ENCODE measurements at regions not wholly inside any gene's neighbourhood (a gene's known extent, or its start where the extent isn't known, plus 50 kb on each side); places are given as distances from the start of the nearest gene placed in this dataset.
"Not testable (repeated sequence)": the region's sequence is repeated elsewhere in the genome, so short reads cannot be mapped to it uniquely, and the experiment has no call there.

GRCh38 chr4:112951362-112952312 is 97.8 kb upstream of the ANK2 start:
- H3K4me3 Mint-ChIP-seq: no peak overlapping the region
- H3K27ac Mint-ChIP-seq: no peak overlapping the region
- no peak for DNase-seq (ENCODE audit: low spot score)
- no peaks in the 10 kb centered on the region for H3K27me3 Mint-ChIP-seq (ENCODE audit: insufficient read depth)
- intact Hi-C loops (cut with micrococcal nuclease): loop anchor here (1.0 to 5.0 kb wide), 2 partner anchors 318 to 624 kb away; no protein-coding TSS in a partner anchor
- H3K9me3 Mint-ChIP-seq: no peaks in the 10 kb centered on the region
- H3K4me1 Mint-ChIP-seq (ENCODE audit: low read depth): no peaks in the 10 kb centered on the region
- no peaks in the 10 kb centered on the region for H3K36me3 Mint-ChIP-seq (ENCODE audit: low read depth)

GRCh38 chr4:112952313-112952700 is 97.1 kb upstream of the ANK2 start:
- Mint-ChIP-seq H3K36me3 (ENCODE audit: low read depth) (no peaks in the 10 kb centered on the region), H3K4me1 (ENCODE audit: low read depth) (no peaks in the 10 kb centered on the region)
- intact Hi-C loops (cut with micrococcal nuclease): loop anchor here (5.0 kb wide), 1 partner anchor 625 kb away; no protein-coding TSS in a partner anchor

GRCh38 chr4:112953262-112953661 is 96.2 kb upstream of the ANK2 start:
- no peaks in the 10 kb centered on the region for H3K27me3 Mint-ChIP-seq (ENCODE audit: insufficient read depth)
- no peaks in the 10 kb centered on the region for H3K36me3 Mint-ChIP-seq (ENCODE audit: low read depth)
- intact Hi-C loops (cut with micrococcal nuclease): loop anchor here (5.0 kb wide), 1 partner anchor 626 kb away; no protein-coding TSS in a partner anchor
- no peak overlapping the region for H3K27ac Mint-ChIP-seq
- no peak overlapping the region for H3K4me3 Mint-ChIP-seq
- no peak for DNase-seq (ENCODE audit: low spot score)
- H3K9me3 Mint-ChIP-seq: no peaks in the 10 kb centered on the region
- H3K4me1 Mint-ChIP-seq (ENCODE audit: low read depth): no peaks in the 10 kb centered on the region

More at GRCh38 chr4:112952313-112952700, 97.1 kb upstream of the ANK2 start:
- Mint-ChIP-seq H3K27me3 (ENCODE audit: insufficient read depth) (no peaks in the 10 kb centered on the region), H3K9me3 (no peaks in the 10 kb centered on the region), H3K27ac (no peak overlapping the region), H3K4me3 (no peak overlapping the region)
- DNase-seq (ENCODE audit: low spot score): no peak

- H3K4me3 Mint-ChIP-seq: no peak overlapping the region
- DNase-seq (ENCODE audit: low spot score): no peak
- no peaks in the 10 kb centered on the region for H3K9me3 Mint-ChIP-seq
- no peaks in the 10 kb centered on the region for H3K27me3 Mint-ChIP-seq (ENCODE audit: insufficient read depth)
- H3K4me1 Mint-ChIP-seq (ENCODE audit: low read depth): no peaks in the 10 kb centered on the region
- H3K36me3 Mint-ChIP-seq (ENCODE audit: low read depth): no peaks in the 10 kb centered on the region
- intact Hi-C loops (cut with micrococcal nuclease): loop anchor here (5.0 kb wide), 1 partner anchor 627 kb away; no protein-coding TSS in a partner anchor
- no peak overlapping the region for H3K27ac Mint-ChIP-seq
Measured at GRCh38 chr4:112954286-112954685, 95.2 kb upstream of the ANK2 start.

GRCh38 chr4:112956484-112956896 is 93.0 kb upstream of the ANK2 start:
- DNase-seq (ENCODE audit: low spot score): no peak
- no peaks in the 10 kb centered on the region for H3K27me3 Mint-ChIP-seq (ENCODE audit: insufficient read depth)
- H3K36me3 Mint-ChIP-seq (ENCODE audit: low read depth): no peaks in the 10 kb centered on the region
- H3K9me3 Mint-ChIP-seq: no peaks in the 10 kb centered on the region
- no peak overlapping the region for H3K4me3 Mint-ChIP-seq
- H3K27ac Mint-ChIP-seq: no peak overlapping the region
- intact Hi-C loops (cut with micrococcal nuclease): no loop called here
- H3K4me1 Mint-ChIP-seq (ENCODE audit: low read depth): no peaks in the 10 kb centered on the region

- H3K27me3 Mint-ChIP-seq (ENCODE audit: insufficient read depth); H3K36me3 Mint-ChIP-seq (ENCODE audit: low read depth); H3K4me1 Mint-ChIP-seq (ENCODE audit: low read depth); H3K4me3 Mint-ChIP-seq; DNase-seq (ENCODE audit: low spot score); intact Hi-C loops (cut with micrococcal nuclease); H3K27ac Mint-ChIP-seq; H3K9me3 Mint-ChIP-seq: not testable (repeated sequence)
Measured at GRCh38 chr4:112957764-112958163, 91.7 kb upstream of the ANK2 start.

GRCh38 chr4:112966701-112967488 is 82.6 kb upstream of the ANK2 start:
- no peak for DNase-seq (ENCODE audit: low spot score)
- H3K4me3 Mint-ChIP-seq: no peak overlapping the region
- no peak overlapping the region for H3K27ac Mint-ChIP-seq
- no peaks in the 10 kb centered on the region for H3K27me3 Mint-ChIP-seq (ENCODE audit: insufficient read depth)
- no peaks in the 10 kb centered on the region for H3K4me1 Mint-ChIP-seq (ENCODE audit: low read depth)
- peaks cover 5% of the 10 kb centered on the region for H3K9me3 Mint-ChIP-seq
- intact Hi-C loops (cut with micrococcal nuclease): no loop called here
- no peaks in the 10 kb centered on the region for H3K36me3 Mint-ChIP-seq (ENCODE audit: low read depth)

GRCh38 chr4:112968451-112969159 is 80.8 kb upstream of the ANK2 start:
- intact Hi-C loops (cut with micrococcal nuclease): no loop called here
- Mint-ChIP-seq H3K4me1 (ENCODE audit: low read depth) (no peaks in the 10 kb centered on the region), H3K27me3 (ENCODE audit: insufficient read depth) (no peaks in the 10 kb centered on the region), H3K36me3 (ENCODE audit: low read depth) (no peaks in the 10 kb centered on the region), H3K4me3 (no peak overlapping the region), H3K9me3 (peaks cover 5% of the 10 kb centered on the region), H3K27ac (no peak overlapping the region)
- DNase-seq (ENCODE audit: low spot score): no peak

GRCh38 chr4:112970903-112971302 is 78.5 kb upstream of the ANK2 start:
- Mint-ChIP-seq H3K36me3 (ENCODE audit: low read depth) (no peaks in the 10 kb centered on the region), H3K27ac (no peak overlapping the region), H3K27me3 (ENCODE audit: insufficient read depth) (no peaks in the 10 kb centered on the region), H3K4me3 (no peak overlapping the region), H3K4me1 (ENCODE audit: low read depth) (no peaks in the 10 kb centered on the region), H3K9me3 (no peaks in the 10 kb centered on the region)
- intact Hi-C loops (cut with micrococcal nuclease): no loop called here
- no peak for DNase-seq (ENCODE audit: low spot score)

GRCh38 chr4:112973750-112974251 is 75.7 kb upstream of the ANK2 start:
- intact Hi-C loops (cut with micrococcal nuclease): no loop called here
- no peaks in the 10 kb centered on the region for H3K4me1 Mint-ChIP-seq (ENCODE audit: low read depth)
- no peak for DNase-seq (ENCODE audit: low spot score)
- H3K4me3 Mint-ChIP-seq: no peak overlapping the region
- H3K9me3 Mint-ChIP-seq: no peaks in the 10 kb centered on the region
- no peaks in the 10 kb centered on the region for H3K36me3 Mint-ChIP-seq (ENCODE audit: low read depth)
- no peak overlapping the region for H3K27ac Mint-ChIP-seq
- no peaks in the 10 kb centered on the region for H3K27me3 Mint-ChIP-seq (ENCODE audit: insufficient read depth)

- no peak overlapping the region for H3K27ac Mint-ChIP-seq
- no peaks in the 10 kb centered on the region for H3K4me1 Mint-ChIP-seq (ENCODE audit: low read depth)
- H3K27me3 Mint-ChIP-seq (ENCODE audit: insufficient read depth): peaks cover under 1% of the 10 kb centered on the region
- H3K9me3 Mint-ChIP-seq: no peaks in the 10 kb centered on the region
- H3K36me3 Mint-ChIP-seq (ENCODE audit: low read depth): no peaks in the 10 kb centered on the region
- DNase-seq (ENCODE audit: low spot score): no peak
- intact Hi-C loops (cut with micrococcal nuclease): no loop called here
- H3K4me3 Mint-ChIP-seq: no peak overlapping the region
Measured at GRCh38 chr4:112975567-112976355, 73.7 kb upstream of the ANK2 start.

Data from activated T-helper 1 cell treated with anti-CD3 and anti-CD28 coated beads, Interleukin-12 subunit alpha, Interleukin-12 subunit beta, Interleukin-2, Interleukin-4 antibody, amounts not matched to agents 30 ng/mL and 10 ng/mL and 1 ng/mL, durations not matched to agents 14 hours and 24 hours and 36 hours (primary cell).